ENCODE measurements at regions not wholly inside any gene's neighbourhood (a gene's known extent, or its start where the extent isn't known, plus 50 kb on each side); places are given as distances from the start of the nearest gene placed in this dataset.

- TF ChIP-seq EZH2 (IDR thresholded peaks at IDR 0.05; ENCODE audit: low read length, unreplicated experiment), result no peak
- no peak for TF ChIP-seq CTCF (conservative IDR thresholded peaks at IDR 0.05; ENCODE audit: low read depth, low read length)
- no peak for TF ChIP-seq EZH2phosphoT487 (IDR thresholded peaks at IDR 0.05; ENCODE audit: borderline replicate concordance, low read length)
These were observed 906.7 kb downstream of the DNAJB9 start for GRCh38 chr7:109476409-109476808.

Measured in PC-3 (cell line).